Endothelial cell of umbilical vein (primary cell): ENCODE measurements at regions not wholly inside any gene's neighbourhood (a gene's known extent, or its start where the extent isn't known, plus 50 kb on each side); places are given as distances from the start of the nearest gene placed in this dataset.

Source experiments
- BruUV-seq: library from RNA; stranded (reverse); fragments of 400-500 nt; replicated peaks from 2 replicates; lab custom pipeline; 2021; lab: Mats Ljungman, UMichigan
- CTCF ChIA-PET: fragments of 300-600, 350-600 bp; sonication (Branson Sonifier 250); formaldehyde crosslinking; loops from one replicate; lab custom pipeline; 2021; ENCODE audit warnings: antibody characterized with exemption, inconsistent platforms; lab: Charles Lee
- POLR2A ChIA-PET: fragments of 300-600, 350-600 bp; sonication (Branson Sonifier 250); formaldehyde crosslinking; loops from one replicate; lab custom pipeline; 2021; ENCODE audit warnings: antibody characterized with exemption, inconsistent platforms; lab: Charles Lee
- DNase-seq: peaks from one replicate; pipeline ENCODE4 v3.0.0-alpha.2; 2011; ENCODE audit warnings: low read depth, low spot score
- FAIRE-seq: peaks from 2 replicates; lab custom pipeline; 2011; peaks lifted over from hg19 to GRCh38; lab: Jason Lieb, UNC
- H2AFZ ChIP-seq: 2 replicates; pipeline ENCODE4 v1.6.0; 2012; ENCODE audit warnings: low read depth, low read length, control low read depth, inconsistent platforms
- H3K27ac ChIP-seq: 2 replicates; pipeline ENCODE4 v1.5.1; 2011; ENCODE audit warnings: low read depth, mild to moderate bottlenecking, control low read depth, low read length, moderate library complexity; ENCODE audit not compliant: insufficient read depth
- H3K27me3 ChIP-seq, 2 experiments: 2 replicates each; pipeline versions ENCODE4 v1.6.0 to v1.6.1; 2011; ENCODE audit warnings: low read length in 2 of 2, mixed read lengths in 1 of 2; ENCODE audit not compliant: control insufficient read depth in 2 of 2, insufficient read depth in 2 of 2
- H3K36me3 ChIP-seq, 2 experiments: 2 replicates in 1 of 2; 3 replicates in 1 of 2; pipeline ENCODE4 v1.5.1; 2011; ENCODE audit warnings: low read length in 2 of 2, mild to moderate bottlenecking in 1 of 2, moderate library complexity in 1 of 2; ENCODE audit not compliant: control insufficient read depth in 2 of 2, insufficient read depth in 2 of 2; ENCODE audit errors: extremely low read depth in 1 of 2
- H3K4me1 ChIP-seq: 3 replicates; pipeline ENCODE4 v1.5.1; 2011; ENCODE audit warnings: mild to moderate bottlenecking, low read length; ENCODE audit not compliant: control insufficient read depth, insufficient read depth; ENCODE audit errors: extremely low read depth
- H3K4me2 ChIP-seq: 2 replicates; pipeline ENCODE4 v1.6.1; 2011; ENCODE audit warnings: low read length, control low read depth, mixed read lengths; ENCODE audit not compliant: insufficient read depth
- H3K4me3 ChIP-seq, 3 experiments: fragments of 200-600 bp in 1 of 3; sonication (generic), shearing (Covaris generic) in 1 of 3; replicated peaks in 1 of 3; 2 replicates each; pipeline ENCODE4 v1.5.1; 2011 to 2016; ENCODE audit warnings: control low read depth in 3 of 3, low read length in 3 of 3, mild to moderate bottlenecking in 2 of 3, inconsistent platforms in 1 of 3, low read depth in 1 of 3, moderate library complexity in 1 of 3; ENCODE audit not compliant: insufficient read depth in 1 of 3
- H3K79me2 ChIP-seq: 2 replicates; pipeline ENCODE4 v1.6.0; 2012; ENCODE audit warnings: low read length, inconsistent platforms; ENCODE audit not compliant: control insufficient read depth, insufficient read depth
- H3K9ac ChIP-seq: replicated peaks from 2 replicates; pipeline ENCODE3; 2011; ENCODE audit warnings: low read length, control low read depth; ENCODE audit not compliant: insufficient read depth; ENCODE audit errors: extremely low read depth
- H3K9me1 ChIP-seq: replicated peaks from 3 replicates; pipeline ENCODE4 v1.6.0; 2011; ENCODE audit warnings: mild to moderate bottlenecking, low read length; ENCODE audit not compliant: control insufficient read depth, insufficient read depth; ENCODE audit errors: extremely low read depth
- H3K9me3 ChIP-seq: replicated peaks from 2 replicates; pipeline ENCODE4 v1.5.1; 2012; ENCODE audit warnings: low read length, inconsistent platforms; ENCODE audit not compliant: control insufficient read depth, insufficient read depth
- H4K20me1 ChIP-seq: replicated peaks from 2 replicates; pipeline ENCODE3; 2011; ENCODE audit warnings: mild to moderate bottlenecking, low read length; ENCODE audit not compliant: control insufficient read depth, insufficient read depth; ENCODE audit errors: extremely low read depth
- EZH2 ChIP-seq: IDR thresholded peaks from 2 replicates; pipeline ENCODE4 v1.6.1; 2012; ENCODE audit warnings: borderline replicate concordance, low read depth, mild to moderate bottlenecking, moderate library complexity, low read length, inconsistent platforms; ENCODE audit not compliant: severe bottlenecking
- FOS ChIP-seq: IDR thresholded peaks from 2 replicates; pipeline ENCODE4 v1.6.1; 2011; ENCODE audit warnings: mild to moderate bottlenecking, low read length, moderate library complexity, borderline replicate concordance; ENCODE audit not compliant: insufficient read depth
- GATA2 ChIP-seq: IDR thresholded peaks from 2 replicates; pipeline ENCODE4 v1.7.0; 2011; ENCODE audit warnings: low read depth, mild to moderate bottlenecking, moderate library complexity, mixed read lengths, low read length; ENCODE audit not compliant: insufficient read length, insufficient read depth
- JUN ChIP-seq: IDR thresholded peaks from 2 replicates; pipeline ENCODE4 v1.6.1; 2011; ENCODE audit warnings: borderline replicate concordance, low read depth; ENCODE audit not compliant: insufficient read length, insufficient read depth
- MYC ChIP-seq: IDR thresholded peaks from one replicate; pipeline ENCODE4 v1.6.1; 2011; ENCODE audit warnings: mild to moderate bottlenecking, low read depth, low read length
- POLR2A ChIP-seq: IDR thresholded peaks from 2 replicates; pipeline ENCODE4 v1.6.1; 2012; ENCODE audit warnings: low read depth, mild to moderate bottlenecking, control low read depth, low read length
- POLR2AphosphoS5 ChIP-seq: IDR thresholded peaks from 2 replicates; pipeline ENCODE4 v1.6.1; 2012; ENCODE audit warnings: low read depth, mild to moderate bottlenecking, control low read depth, low read length, moderate library complexity; ENCODE audit not compliant: insufficient read depth
- dilution Hi-C: fragments of 300-500 bp; cut with MboI; formaldehyde crosslinking; loops from one replicate; pipeline ENCODE4 v1.15.0; 2019; ENCODE audit warnings: low sequenced_read_pairs; ENCODE audit not compliant: extremely low pct_ligation_motif_present
- intact Hi-C: fragments of 100-400 bp; cut with micrococcal nuclease; formaldehyde crosslinking; loops from one replicate; pipeline ENCODE4 v1.10.0; 2022
- TF ChIP-seq, protein P1 (sequence below), 2 donors: IDR thresholded peaks; 1 replicate in 1 of 2; 2 replicates in 1 of 2; pipeline ENCODE4 v1.5.1; 2011; ENCODE audit warnings: low read length in 2 of 2, mild to moderate bottlenecking in 2 of 2, moderate library complexity in 2 of 2, control low read depth in 1 of 2, inconsistent platforms in 1 of 2, low read depth in 1 of 2; ENCODE audit not compliant: insufficient read depth in 1 of 2; ENCODE audit errors: extremely low read depth in 1 of 2
- TF ChIP-seq, protein P2 (sequence below): IDR thresholded peaks from 2 replicates; pipeline ENCODE4 v1.6.1; 2011; ENCODE audit not compliant: insufficient read depth, insufficient read length

DNA sequence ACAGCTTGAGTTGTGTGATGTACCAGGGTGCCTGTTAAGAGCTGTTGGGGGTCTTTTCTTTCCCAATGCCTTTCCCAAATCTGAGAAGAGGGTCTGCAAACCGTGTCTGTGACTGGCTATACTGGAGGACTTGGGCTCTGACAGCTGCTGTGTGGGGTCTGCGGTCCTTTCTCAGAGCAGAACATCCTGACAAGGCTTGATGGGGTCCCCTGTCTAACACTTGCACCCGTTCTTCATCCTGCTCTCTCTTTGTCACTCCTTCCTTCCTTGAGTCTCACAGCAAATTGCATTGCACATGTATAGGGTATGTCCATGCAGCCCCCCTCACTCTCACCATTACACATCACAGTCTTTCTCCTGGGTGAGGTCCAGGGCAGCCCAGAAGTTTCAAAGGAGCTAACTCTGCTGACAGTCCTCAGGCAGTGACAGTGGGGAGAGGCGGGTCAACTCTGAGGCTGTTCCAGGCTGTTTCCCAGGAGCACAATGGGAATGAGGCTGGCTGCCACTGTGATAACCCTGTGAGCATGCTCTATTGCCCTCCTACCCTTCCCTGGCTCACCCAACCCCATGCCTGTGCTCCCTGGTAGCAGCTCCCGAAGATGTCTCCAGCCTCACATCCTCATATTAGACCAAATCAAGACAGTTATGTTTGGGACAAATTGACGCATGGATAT lies 163.2 kb upstream of the GGTLC1 start:
- Histone ChIP-seq H3K27me3 (peaks cover 2 to 8% of the 10 kb centered on the region in 2 experiments), H3K27ac (no peak overlapping the region), H2AFZ (no peak overlapping the region), H3K4me3 (no peak overlapping the region), H3K9me1 (no peaks in the 10 kb centered on the region), H3K36me3 (no peaks in the 10 kb centered on the region), H3K9ac (no peak overlapping the region), H3K79me2 (no peaks in the 10 kb centered on the region), H4K20me1 (no peaks in the 10 kb centered on the region), H3K4me1 (no peaks in the 10 kb centered on the region), H3K9me3 (no peaks in the 10 kb centered on the region), H3K4me2 (no peak overlapping the region)
- intact Hi-C loops = no loop called here
- ChIA-PET CTCF (interaction anchor here (1.2 to 2.2 kb wide), 3 partner anchors 9 to 50 kb away, joined by 3 to 9 read pairs (median 3); no protein-coding TSS in a partner anchor), POLR2A (no interaction called here)
- FAIRE-seq = no peak
- dilution Hi-C loops = no loop called here
- TF ChIP-seq POLR2A (no peak), POLR2AphosphoS5 (no peak)
- BruUV-seq = no TSS peak
- no peak for DNase-seq

DNA sequence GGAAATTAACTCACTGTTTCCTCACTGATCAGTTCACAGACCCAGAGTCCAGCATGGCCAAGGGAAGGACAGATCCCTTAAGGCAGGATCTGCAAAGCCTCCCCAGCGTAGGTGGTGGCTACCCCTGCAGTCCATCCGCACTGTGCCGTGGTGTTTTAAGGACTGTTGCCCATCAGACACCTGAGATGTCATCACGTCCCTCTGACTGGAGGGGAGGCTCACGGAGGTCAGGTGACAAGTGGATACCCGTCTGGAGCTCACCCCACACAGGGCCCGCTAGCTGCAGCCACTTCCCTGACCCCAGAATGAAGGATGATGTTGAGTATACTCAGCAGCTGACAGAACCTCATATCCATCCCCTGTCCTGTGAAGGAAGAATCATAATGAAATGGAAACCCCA lies 161.8 kb upstream of the GGTLC1 start:
- BruUV-seq = no TSS peak
- dilution Hi-C loops (no loop called here), intact Hi-C loops (no loop called here)
- TF ChIP-seq FOS = no peak
- TF ChIP-seq POLR2A = no peak
- no peak for TF ChIP-seq JUN
- TF ChIP-seq, protein P1, sequence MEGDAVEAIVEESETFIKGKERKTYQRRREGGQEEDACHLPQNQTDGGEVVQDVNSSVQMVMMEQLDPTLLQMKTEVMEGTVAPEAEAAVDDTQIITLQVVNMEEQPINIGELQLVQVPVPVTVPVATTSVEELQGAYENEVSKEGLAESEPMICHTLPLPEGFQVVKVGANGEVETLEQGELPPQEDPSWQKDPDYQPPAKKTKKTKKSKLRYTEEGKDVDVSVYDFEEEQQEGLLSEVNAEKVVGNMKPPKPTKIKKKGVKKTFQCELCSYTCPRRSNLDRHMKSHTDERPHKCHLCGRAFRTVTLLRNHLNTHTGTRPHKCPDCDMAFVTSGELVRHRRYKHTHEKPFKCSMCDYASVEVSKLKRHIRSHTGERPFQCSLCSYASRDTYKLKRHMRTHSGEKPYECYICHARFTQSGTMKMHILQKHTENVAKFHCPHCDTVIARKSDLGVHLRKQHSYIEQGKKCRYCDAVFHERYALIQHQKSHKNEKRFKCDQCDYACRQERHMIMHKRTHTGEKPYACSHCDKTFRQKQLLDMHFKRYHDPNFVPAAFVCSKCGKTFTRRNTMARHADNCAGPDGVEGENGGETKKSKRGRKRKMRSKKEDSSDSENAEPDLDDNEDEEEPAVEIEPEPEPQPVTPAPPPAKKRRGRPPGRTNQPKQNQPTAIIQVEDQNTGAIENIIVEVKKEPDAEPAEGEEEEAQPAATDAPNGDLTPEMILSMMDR (IDR thresholded peaks at IDR 0.05; ENCODE audit: extremely low read depth in 1 of 2, insufficient read depth in 1 of 2, low read depth in 1 of 2, low read length in 2 of 2) = no peak
- TF ChIP-seq, protein P2, sequence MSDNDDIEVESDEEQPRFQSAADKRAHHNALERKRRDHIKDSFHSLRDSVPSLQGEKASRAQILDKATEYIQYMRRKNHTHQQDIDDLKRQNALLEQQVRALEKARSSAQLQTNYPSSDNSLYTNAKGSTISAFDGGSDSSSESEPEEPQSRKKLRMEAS = no peak
- TF ChIP-seq POLR2AphosphoS5 = no peak
- TF ChIP-seq MYC = no peak
- TF ChIP-seq EZH2 = no peak
- TF ChIP-seq GATA2 = no peak
- ChIA-PET CTCF (interaction anchor here (0.6 to 2.5 kb wide), 6 partner anchors 8 to 119 kb away, joined by 3 to 14 read pairs (median 4); no protein-coding TSS in a partner anchor), POLR2A (no interaction called here)
- H4K20me1 ChIP-seq = no peaks in the 10 kb centered on the region
- no peak for DNase-seq
- H3K36me3 ChIP-seq = no peaks in the 10 kb centered on the region
- no peaks in the 10 kb centered on the region for H3K9me3 ChIP-seq
- H3K4me2 ChIP-seq = no peak overlapping the region
- no peaks in the 10 kb centered on the region for H3K79me2 ChIP-seq
- no peaks in the 10 kb centered on the region for H3K4me1 ChIP-seq
- H2AFZ ChIP-seq = no peak overlapping the region
- no peaks in the 10 kb centered on the region for H3K9me1 ChIP-seq
- no peak overlapping the region for H3K4me3 ChIP-seq
- no peak for FAIRE-seq
- H3K9ac ChIP-seq = no peak overlapping the region
- H3K27ac ChIP-seq = no peak overlapping the region
- H3K27me3 ChIP-seq = peaks cover under 1 to 2% of the 10 kb centered on the region in 2 experiments
